Inferior parietal cortex (tissue), 1 donor: ENCODE measurements at regions not wholly inside any gene's neighbourhood (a gene's known extent, or its start where the extent isn't known, plus 50 kb on each side); places are given as distances from the start of the nearest gene placed in this dataset.

Source experiments
- DNase-seq: peaks from one replicate; pipeline ENCODE4 v3.0.0-alpha.2; 2016; ENCODE audit errors: extremely low spot score

GRCh38 chr3:72568083-72568482 is 280.2 kb downstream of the SHQ1 start:
- no peak for DNase-seq

DNA sequence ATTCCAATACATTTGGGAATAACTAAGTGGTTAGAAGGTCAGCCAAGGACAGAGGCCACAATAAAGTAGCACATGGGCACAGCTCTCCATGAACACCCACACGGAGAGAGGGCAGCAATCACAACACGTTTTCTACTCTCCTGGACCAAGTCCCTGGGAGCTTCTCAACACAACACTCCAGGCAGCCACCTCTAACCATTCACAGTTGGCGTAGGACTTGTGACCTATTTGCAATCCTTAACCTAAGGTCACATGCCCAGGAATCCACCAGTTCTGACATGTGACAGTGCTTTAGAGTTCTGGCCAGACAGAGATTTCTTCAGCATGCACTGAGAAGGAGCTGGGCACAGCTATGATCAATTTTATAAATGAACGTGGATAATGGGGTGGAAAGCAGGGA is 280.8 kb downstream of the SHQ1 start:
- no peak for DNase-seq

DNA sequence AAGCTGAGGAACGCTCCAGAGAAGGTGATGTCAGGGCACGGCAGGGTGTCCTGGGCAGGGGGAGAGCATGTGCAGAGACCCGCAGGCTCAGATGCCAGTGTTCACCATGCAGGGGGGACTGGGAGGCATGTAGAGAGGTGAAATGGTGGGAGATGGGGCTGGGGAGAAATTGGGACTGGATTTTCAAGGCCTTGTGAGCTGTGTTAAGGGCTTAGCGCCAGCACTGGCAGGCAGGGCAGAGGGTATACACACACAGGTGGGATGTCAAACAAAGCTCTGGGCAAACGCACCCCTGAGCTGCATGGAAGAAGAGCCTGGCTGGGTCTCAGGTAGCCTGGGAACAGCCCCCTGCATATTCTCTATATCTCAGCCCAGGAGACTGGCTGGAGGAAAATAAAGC is 282.7 kb downstream of the SHQ1 start:
- no peak for DNase-seq

DNA sequence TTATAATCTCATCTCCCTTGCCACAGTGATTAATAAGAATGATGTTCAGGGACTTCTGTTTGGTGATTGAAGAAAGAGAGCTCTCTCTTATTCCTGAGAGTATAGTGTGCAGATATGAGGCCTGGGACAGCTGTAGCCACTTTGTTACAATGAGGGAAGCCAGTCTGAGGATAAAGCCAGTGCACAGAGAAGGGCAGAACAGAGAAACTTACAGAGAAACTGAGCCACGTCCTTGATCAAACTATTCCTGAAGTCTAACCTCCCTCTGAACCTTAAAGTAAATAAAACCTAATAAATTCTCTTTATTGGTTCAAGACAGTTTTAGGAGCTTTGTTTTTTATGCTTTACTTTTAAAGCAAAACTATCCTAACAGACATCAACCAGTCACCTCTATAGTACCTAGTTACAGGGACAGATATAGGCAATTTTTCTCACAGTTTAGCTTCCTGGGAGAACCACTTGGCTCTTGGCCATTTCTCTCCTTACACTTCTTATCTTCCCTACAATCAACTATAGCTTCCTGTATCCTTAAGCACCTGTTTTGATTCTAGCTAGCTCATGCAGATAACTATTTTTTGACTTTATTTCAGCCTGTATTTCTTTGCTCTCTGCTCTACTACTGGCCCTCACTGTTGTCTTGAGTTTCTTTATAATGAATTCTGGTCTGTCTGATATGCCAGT is 284.4 kb downstream of the SHQ1 start:
- no peak for DNase-seq

GRCh38 chr3:72560846-72561675 is 287.2 kb downstream of the SHQ1 start:
- DNase-seq: peak; percentile 15

DNA sequence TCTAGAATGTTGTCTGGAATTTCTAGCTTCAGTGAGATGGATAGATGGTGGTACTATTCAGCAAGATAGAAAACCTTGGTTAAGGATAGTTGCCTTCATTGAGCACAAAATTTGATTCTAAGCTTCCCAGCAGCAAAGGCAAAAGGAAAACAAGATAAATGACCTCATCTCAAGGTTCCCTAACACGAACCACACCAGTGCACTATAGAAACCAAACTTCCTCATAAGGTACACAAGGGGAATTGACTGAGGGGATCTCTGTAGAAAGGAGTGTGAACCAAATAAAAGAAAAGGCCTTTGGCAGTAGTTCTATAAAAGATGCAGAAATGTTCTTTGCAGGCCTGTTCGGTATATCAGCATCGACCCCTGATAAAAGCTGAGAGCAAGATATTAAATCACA is 288.9 kb downstream of the SHQ1 start:
- DNase-seq: no peak

- no peak for DNase-seq
Measured at GRCh38 chr3:72558001-72558400, 290.2 kb downstream of the SHQ1 start.

DNA sequence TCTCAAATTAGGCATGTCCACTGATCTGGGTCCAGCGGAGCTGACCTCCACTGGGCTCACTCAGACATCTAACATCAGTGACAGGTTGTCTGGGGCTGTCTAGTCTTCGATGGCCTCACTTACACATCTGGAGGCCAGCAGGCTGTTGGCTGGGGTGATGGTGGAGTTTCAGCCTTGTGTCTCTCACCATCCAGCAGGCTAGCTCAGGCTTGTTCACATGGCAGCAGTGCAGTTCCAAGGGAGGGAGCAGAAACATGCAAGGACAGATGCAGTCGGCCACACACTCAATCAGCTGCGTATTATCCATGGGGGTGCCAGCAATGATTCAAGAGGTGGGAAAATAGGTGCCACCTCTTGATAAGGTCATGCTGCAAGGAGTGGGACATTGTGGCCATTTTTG is 292.5 kb downstream of the SHQ1 start:
- DNase-seq: no peak

GRCh38 chr3:72554689-72555088 is 293.6 kb downstream of the SHQ1 start:
- DNase-seq: no peak

DNA sequence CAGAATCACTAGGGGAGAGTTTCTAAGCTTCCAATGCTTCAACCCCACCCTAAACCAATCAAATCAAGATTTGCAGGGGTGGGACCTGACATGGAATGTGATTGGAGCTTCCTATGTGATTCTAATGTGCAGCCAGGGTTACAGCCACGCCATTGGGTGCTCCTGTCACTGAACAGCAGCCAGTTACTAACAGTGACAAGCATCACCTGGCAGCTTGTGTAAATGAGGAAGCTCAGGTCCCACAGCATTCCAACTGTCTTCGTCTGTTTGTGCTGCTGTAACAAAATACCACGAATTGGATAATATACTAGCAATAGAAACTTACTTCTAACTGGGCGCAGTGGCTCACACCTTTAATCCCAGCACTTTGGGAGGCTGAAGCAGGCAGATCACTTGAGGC is 294.9 kb downstream of the SHQ1 start:
- DNase-seq: no peak

- DNase-seq: no peak
Measured at GRCh38 chr3:72550582-72551262, 297.5 kb downstream of the SHQ1 start.

DNA sequence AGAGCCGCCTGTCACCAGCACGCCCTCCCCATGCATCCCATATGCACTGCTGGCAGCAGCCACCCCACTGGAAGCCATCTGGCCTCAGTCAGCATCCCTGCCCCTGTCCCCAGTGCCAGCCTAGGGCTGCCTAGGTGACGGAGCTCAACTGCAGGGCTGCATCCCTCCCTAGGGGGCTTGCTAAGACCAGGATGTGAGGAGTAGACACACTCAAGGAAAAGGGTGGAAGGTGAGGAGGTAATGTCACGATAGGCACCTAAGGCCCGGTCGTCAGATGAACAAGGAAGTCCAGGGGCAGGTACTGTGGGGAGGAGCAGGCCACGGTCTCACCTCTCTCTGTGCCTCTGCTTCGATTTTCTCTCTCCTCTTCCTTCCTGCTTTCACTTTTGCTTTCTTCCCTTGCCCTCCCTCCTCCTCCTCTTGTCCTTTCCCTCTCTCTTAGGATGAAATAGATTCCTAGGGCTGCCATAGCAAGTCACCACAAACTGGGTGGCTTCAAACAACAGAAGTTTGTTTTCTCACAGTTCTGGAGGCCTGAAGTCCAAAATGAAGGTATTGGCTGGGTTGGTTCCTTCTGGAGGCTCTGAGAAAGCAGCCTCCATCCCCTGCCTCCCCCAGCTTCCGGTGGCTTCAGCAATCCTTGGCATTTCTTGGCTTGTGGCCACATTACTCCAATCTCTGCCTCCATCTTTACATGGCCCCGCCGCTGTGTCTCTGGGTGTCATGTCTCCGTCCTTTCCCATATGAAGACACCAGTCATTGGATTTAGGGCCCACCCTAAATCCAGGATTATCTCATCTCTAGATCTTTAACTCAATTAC is 298.3 kb downstream of the SHQ1 start:
- DNase-seq: no peak

- no peak for DNase-seq
Measured at GRCh38 chr3:72548981-72549380, 299.3 kb downstream of the SHQ1 start.

- DNase-seq: no peak
Measured at GRCh38 chr3:72548461-72548860, 299.8 kb downstream of the SHQ1 start.

DNA sequence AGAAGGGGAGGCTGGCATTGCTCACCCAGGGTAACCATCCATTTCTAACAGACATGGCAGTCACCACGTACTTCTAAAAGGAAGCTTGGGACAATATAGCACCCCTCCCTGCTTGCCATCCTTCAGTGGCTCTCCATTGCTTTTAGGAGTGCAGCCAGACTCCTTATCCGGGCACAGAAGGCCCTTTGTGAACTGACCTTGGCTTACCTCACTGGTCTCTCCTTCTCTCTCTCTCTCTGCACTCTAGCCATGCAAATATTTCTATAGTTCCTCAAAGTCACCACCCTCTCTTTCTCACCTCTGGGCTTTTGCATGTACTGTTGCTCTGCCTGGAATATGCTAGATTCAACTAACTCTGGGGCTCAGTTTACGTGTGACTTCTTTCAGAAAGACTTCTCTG is 301.1 kb downstream of the SHQ1 start:
- DNase-seq: no peak

DNA sequence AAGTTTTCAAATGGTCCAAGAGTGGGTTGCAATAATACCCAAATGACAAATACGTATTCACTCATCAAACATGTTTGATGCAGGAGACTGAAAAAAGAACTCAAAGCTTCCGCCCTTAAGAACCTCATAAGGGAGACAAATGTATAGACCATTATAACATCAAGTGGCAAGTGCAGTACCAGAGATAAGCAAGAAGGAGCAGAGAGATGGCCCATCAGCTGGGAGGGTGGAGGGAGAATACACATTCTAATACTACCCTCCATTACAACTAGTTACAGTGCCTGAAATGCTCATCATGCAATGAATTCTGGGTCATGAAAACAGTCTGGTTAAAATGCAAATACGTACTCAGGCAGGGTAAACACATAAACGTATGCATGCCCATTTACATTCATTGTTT is 304.0 kb downstream of the SHQ1 start:
- DNase-seq: no peak

- DNase-seq: no peak
Measured at GRCh38 chr3:72543246-72543645, 305.0 kb downstream of the SHQ1 start.

DNA sequence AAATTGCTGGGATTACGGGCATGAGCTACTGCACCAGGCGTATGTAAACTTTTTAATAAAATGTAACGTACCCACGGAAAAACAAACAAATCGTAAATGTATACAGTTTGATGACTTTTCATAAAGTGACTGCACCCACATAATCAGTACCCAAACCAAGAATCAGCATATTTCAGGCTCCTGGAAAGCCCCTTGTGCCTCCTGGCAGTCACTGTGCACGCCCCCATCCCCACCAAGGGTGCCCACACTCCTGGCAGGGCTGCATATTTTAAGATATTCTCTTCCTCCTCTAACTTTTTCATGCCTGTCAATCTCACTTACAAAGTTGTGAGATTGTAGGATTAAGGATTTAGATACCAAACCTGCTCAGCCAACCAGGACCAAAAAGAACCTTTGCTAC is 305.5 kb downstream of the SHQ1 start:
- DNase-seq: no peak

DNA sequence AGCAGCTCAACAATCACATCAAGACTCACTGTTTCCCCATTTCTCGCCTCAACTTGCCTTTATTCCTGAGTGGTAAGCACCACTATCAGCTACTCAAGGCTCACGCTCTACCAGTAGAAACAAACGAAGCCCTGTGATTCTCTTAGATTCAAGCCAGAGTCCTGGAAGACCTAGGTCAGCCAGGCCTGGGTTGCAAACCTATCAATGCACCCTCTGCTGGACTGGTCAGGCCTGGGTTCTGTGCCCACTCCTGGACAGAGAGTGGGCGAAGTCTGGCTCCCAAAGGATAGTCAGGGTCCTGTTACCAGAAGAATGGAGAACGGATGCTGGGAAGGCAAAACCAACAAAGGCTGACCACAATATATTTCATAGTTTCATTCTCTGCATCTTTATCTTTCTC is 308.4 kb downstream of the SHQ1 start:
- DNase-seq: no peak

- no peak for DNase-seq
Measured at GRCh38 chr3:72538070-72538745, 310.0 kb downstream of the SHQ1 start.

GRCh38 chr3:72537448-72537847 is 310.8 kb downstream of the SHQ1 start:
- DNase-seq: no peak
